KMS-11 (cell line): ENCODE measurements at regions not wholly inside any gene's neighbourhood (a gene's known extent, or its start where the extent isn't known, plus 50 kb on each side); places are given as distances from the start of the nearest gene placed in this dataset.

ENCODE experiments used
- H2AFZ ChIP-seq: fragments of 200-600 bp; sonication (generic); 2 replicates; pipeline ENCODE4 v1.6.1; 2016; ENCODE audit warnings: antibody characterized with exemption, mixed run types, low read depth
- H3K27ac ChIP-seq: fragments of 200-600 bp; sonication (generic); 2 replicates; pipeline ENCODE4 v1.6.1; 2016; ENCODE audit warnings: mild to moderate bottlenecking, mixed run types
- H3K27me3 ChIP-seq: fragments of 200-600 bp; sonication (generic); 2 replicates; pipeline ENCODE4 v1.6.1; 2017; ENCODE audit warnings: mild to moderate bottlenecking, low read depth, mixed run types, moderate library complexity; ENCODE audit not compliant: insufficient read depth
- H3K36me3 ChIP-seq: fragments of 200-600 bp; sonication (generic); 2 replicates; pipeline ENCODE4 v1.6.1; 2017; ENCODE audit warnings: mild to moderate bottlenecking, mixed run types; ENCODE audit not compliant: insufficient read depth
- H3K4me1 ChIP-seq: fragments of 200-600 bp; sonication (generic); 2 replicates; pipeline ENCODE4 v1.6.1; 2016; ENCODE audit warnings: mild to moderate bottlenecking, low read depth, mixed run types; ENCODE audit not compliant: poor library complexity, severe bottlenecking
- H3K4me2 ChIP-seq: fragments of 200-600 bp; sonication (generic); 2 replicates; pipeline ENCODE4 v1.7.0; 2016; ENCODE audit warnings: mild to moderate bottlenecking, mixed run types
- H3K4me3 ChIP-seq: fragments of 200-600 bp; sonication (generic); IDR thresholded peaks from 2 replicates; pipeline ENCODE4 v1.6.1; 2017; ENCODE audit warnings: low read depth, low read length, mixed read lengths; ENCODE audit not compliant: insufficient read depth
- H3K79me2 ChIP-seq: fragments of 200-600 bp; sonication (generic); 2 replicates; pipeline ENCODE4 v1.6.1; 2016; ENCODE audit warnings: low read depth, mixed run types; ENCODE audit not compliant: insufficient read depth
- H3K9ac ChIP-seq: fragments of 200-600 bp; sonication (generic); 2 replicates; pipeline ENCODE4 v1.6.1; 2016; ENCODE audit warnings: mild to moderate bottlenecking, mixed run types
- H4K20me1 ChIP-seq: fragments of 200-600 bp; sonication (generic); 2 replicates; pipeline ENCODE4 v1.6.1; 2016; ENCODE audit warnings: mild to moderate bottlenecking, mixed run types; ENCODE audit not compliant: insufficient read depth
- CTCF ChIP-seq: fragments of 200-600 bp; sonication (generic); conservative IDR thresholded peaks from 2 replicates; pipeline ENCODE4 v1.6.1; 2017; ENCODE audit warnings: low read depth, mild to moderate bottlenecking, antibody characterized with exemption, low read length, moderate library complexity, mixed read lengths

- H4K20me1 ChIP-seq, result no peaks in the 10 kb centered on the region
- H2AFZ ChIP-seq, result no peak overlapping the region
- no peak overlapping the region for H3K9ac ChIP-seq
- no peaks in the 10 kb centered on the region for H3K27me3 ChIP-seq
- H3K36me3 ChIP-seq, result no peaks in the 10 kb centered on the region
- TF ChIP-seq CTCF, result no peak
- no peak overlapping the region for H3K27ac ChIP-seq
- H3K4me3 ChIP-seq, result no peak overlapping the region
- H3K4me1 ChIP-seq, result no peaks in the 10 kb centered on the region
- H3K79me2 ChIP-seq, result no peaks in the 10 kb centered on the region
- no peak overlapping the region for H3K4me2 ChIP-seq
These were observed 217.0 kb upstream of the C2CD4B start for GRCh38 chr15:62382046-62382445.

- Histone ChIP-seq H3K27me3 (0 out of 2 replicates have a peak, but pooled peaks cover 5% of the 10 kb centered on the region), H4K20me1 (no peaks in the 10 kb centered on the region), H3K4me3 (no peak within 1 kb of the TSS), H3K36me3 (no peaks in the 10 kb centered on the region), H3K9ac (peak within 1 kb of the TSS; percentile 91), H2AFZ (peak within 1 kb of the TSS; percentile 93), H3K27ac (peak within 1 kb of the TSS; percentile 58), H3K4me1 (peaks cover 19% of the 10 kb centered on the region), H3K79me2 (no peaks in the 10 kb centered on the region), H3K4me2 (peak within 1 kb of the TSS; percentile 91)
- no peak for TF ChIP-seq CTCF
These were observed 225.1 kb upstream of the C2CD4B start, which contains the start of gene TLN2 for GRCh38 chr15:62389885-62390790. Gene TLN2 (plus strand): TSS chr15:62390550.

- TF ChIP-seq CTCF, result no peak
- Histone ChIP-seq H2AFZ (peak overlapping the region; percentile 93), H3K27ac (no peak overlapping the region)
These were observed 225.9 kb upstream of the C2CD4B start for GRCh38 chr15:62390791-62391640.

GRCh38 chr15:62391641-62392262, 226.7 kb upstream of the C2CD4B start:
- no peaks in the 10 kb centered on the region for H3K36me3 ChIP-seq
- no peak overlapping the region for H3K4me3 ChIP-seq
- H4K20me1 ChIP-seq, result no peaks in the 10 kb centered on the region
- H3K27me3 ChIP-seq, result 0 out of 2 replicates have a peak, but pooled peaks cover 5% of the 10 kb centered on the region
- peak overlapping the region; percentile 93 for H2AFZ ChIP-seq
- peaks cover 19% of the 10 kb centered on the region for H3K4me1 ChIP-seq
- no peak overlapping the region for H3K27ac ChIP-seq
- peak overlapping the region; percentile 91; the same call in 1 of the 2 replicates for H3K9ac ChIP-seq
- no peaks in the 10 kb centered on the region for H3K79me2 ChIP-seq
- TF ChIP-seq CTCF, result no peak
- H3K4me2 ChIP-seq, result peak overlapping the region; percentile 90

More at GRCh38 chr15:62390791-62391640, 225.9 kb upstream of the C2CD4B start:
- H3K4me1 ChIP-seq, result peaks cover 19% of the 10 kb centered on the region
- H3K27me3 ChIP-seq, result 0 out of 2 replicates have a peak, but pooled peaks cover 5% of the 10 kb centered on the region
- H3K9ac ChIP-seq, result peak overlapping the region; percentile 91; the same call in 1 of the 2 replicates
- H4K20me1 ChIP-seq, result no peaks in the 10 kb centered on the region
- no peaks in the 10 kb centered on the region for H3K36me3 ChIP-seq
- peak overlapping the region; percentile 90 for H3K4me2 ChIP-seq
- H3K79me2 ChIP-seq, result no peaks in the 10 kb centered on the region
- no peak overlapping the region for H3K4me3 ChIP-seq
